Liver (tissue), 8 donors: ENCODE measurements at regions not wholly inside any gene's neighbourhood (a gene's known extent, or its start where the extent isn't known, plus 50 kb on each side); places are given as distances from the start of the nearest gene placed in this dataset.
A peak's percentile ranks its signal among the peaks of the same experiment; 100 is the strongest.

ENCODE experiments used
- DNase-seq: peaks from one replicate; pipeline ENCODE4 v3.0.0-alpha.2; 2017; ENCODE audit warnings: low spot score
- H3K27ac ChIP-seq, 2 donors: one replicate each; pipeline ENCODE4 v1.7.0; 2013; ENCODE audit warnings: inconsistent platforms in 2 of 2, low read length in 2 of 2, control low read depth in 1 of 2, low read depth in 1 of 2, mild to moderate bottlenecking in 1 of 2
- H3K27me3 ChIP-seq, 4 donors: one replicate each; pipeline versions ENCODE4 v1.6.1 to v1.7.0; 2013; ENCODE audit warnings: low read length in 3 of 4, inconsistent platforms in 1 of 4, mild to moderate bottlenecking in 1 of 4, moderate library complexity in 1 of 4; ENCODE audit not compliant: control insufficient read depth in 4 of 4, insufficient read depth in 4 of 4
- H3K36me3 ChIP-seq, 4 donors: one replicate each; pipeline versions ENCODE4 v1.6.1 to v1.7.0; 2013; ENCODE audit warnings: low read length in 3 of 4, mild to moderate bottlenecking in 3 of 4, low read depth in 1 of 4, moderate library complexity in 1 of 4; ENCODE audit not compliant: control insufficient read depth in 4 of 4, insufficient read depth in 3 of 4
- H3K4me1 ChIP-seq, 4 donors: one replicate each; pipeline versions ENCODE4 v1.6.1 to v1.7.0; 2013; ENCODE audit warnings: low read length in 3 of 4, mild to moderate bottlenecking in 3 of 4, moderate library complexity in 1 of 4; ENCODE audit not compliant: control insufficient read depth in 4 of 4, insufficient read depth in 4 of 4
- H3K4me3 ChIP-seq, 3 donors: one replicate each; pipeline versions ENCODE4 v1.6.1 to v1.7.0; 2013; ENCODE audit warnings: low read length in 3 of 3, control low read depth in 1 of 3, low read depth in 1 of 3, mild to moderate bottlenecking in 1 of 3
- H3K9ac ChIP-seq, 2 donors: one replicate each; pipeline ENCODE4 v1.7.0; 2013; ENCODE audit warnings: low read length in 2 of 2, mild to moderate bottlenecking in 2 of 2, moderate library complexity in 2 of 2, control low read depth in 1 of 2, low read depth in 1 of 2
- H3K9me3 ChIP-seq, 4 donors: one replicate each; pipeline versions ENCODE4 v1.6.1 to v1.7.0; 2013; ENCODE audit warnings: low read length in 3 of 4; ENCODE audit not compliant: control insufficient read depth in 4 of 4
- CTCF ChIP-seq: fragments of 150-350 bp; IDR thresholded peaks from 2 replicates; pipeline ENCODE4 v1.5.1; 2017; ENCODE audit warnings: improper control_type of control experiment, low read depth, low read length; ENCODE audit not compliant: missing input control
- FOXA1 ChIP-seq: IDR thresholded peaks from 2 replicates; pipeline ENCODE4 v1.6.1; 2016; ENCODE audit warnings: antibody characterized with exemption
- FOXA2 ChIP-seq: IDR thresholded peaks from 2 replicates; pipeline ENCODE4 v1.6.1; 2016; ENCODE audit warnings: antibody characterized with exemption
- HNF4G ChIP-seq: IDR thresholded peaks from 2 replicates; pipeline ENCODE4 v1.6.1; 2016; ENCODE audit warnings: antibody characterized with exemption
- JUND ChIP-seq, 2 donors: IDR thresholded peaks; 2 replicates each; pipeline ENCODE4 v1.6.1; 2016; ENCODE audit warnings: antibody characterized with exemption in 2 of 2
- NR2F2 ChIP-seq: IDR thresholded peaks from 2 replicates; pipeline ENCODE4 v1.6.1; 2016; ENCODE audit warnings: antibody characterized with exemption
- RAD21 ChIP-seq, 2 donors: IDR thresholded peaks; 2 replicates each; pipeline ENCODE4 v1.6.1; 2016; ENCODE audit warnings: antibody characterized with exemption in 2 of 2, mild to moderate bottlenecking in 2 of 2
- SP1 ChIP-seq: IDR thresholded peaks from 2 replicates; pipeline ENCODE4 v1.6.1; 2018; ENCODE audit warnings: antibody characterized with exemption, mild to moderate bottlenecking
- YY1 ChIP-seq: IDR thresholded peaks from 2 replicates; pipeline ENCODE4 v1.6.1; 2016; ENCODE audit warnings: antibody characterized with exemption, mild to moderate bottlenecking
- WGBS: extraction: QIAGEN DNeasy Blood & Tissue Kit; methylation state at CpG from one replicate; pipeline ENCODE4 v1.1.7; 2013; 5-methylcytosine and 5-hydroxymethylcytosine counted together
- TF ChIP-seq, protein P1 (sequence below): IDR thresholded peaks from 2 replicates; pipeline ENCODE4 v1.6.1; 2016; ENCODE audit warnings: antibody characterized with exemption
- donor health status: healthy.
- donor health status: healthy.
- donor health status: healthy.
- donor health status: healthy.
- donor health status: healthy.

GRCh38 chr9:111731928-111732327 is 62.8 kb downstream of the SHOC1 start:
- Histone ChIP-seq H3K27me3 (no peaks in the 10 kb centered on the region), H3K36me3 (no peaks in the 10 kb centered on the region), H3K4me1 (no peaks in the 10 kb centered on the region), H3K9me3 (no peaks in the 10 kb centered on the region), H3K9ac (no peak overlapping the region), H3K27ac (no peak overlapping the region), H3K4me3 (no peak overlapping the region)
- TF ChIP-seq, protein P1, sequence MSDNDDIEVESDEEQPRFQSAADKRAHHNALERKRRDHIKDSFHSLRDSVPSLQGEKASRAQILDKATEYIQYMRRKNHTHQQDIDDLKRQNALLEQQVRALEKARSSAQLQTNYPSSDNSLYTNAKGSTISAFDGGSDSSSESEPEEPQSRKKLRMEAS: no peak
- no peak for TF ChIP-seq JUND (IDR thresholded peaks at IDR 0.05)
- TF ChIP-seq FOXA2: no peak
- TF ChIP-seq HNF4G: no peak
- TF ChIP-seq YY1: no peak
- no peak for TF ChIP-seq SP1
- no peak for TF ChIP-seq RAD21 (IDR thresholded peaks at IDR 0.05)
- DNase-seq: no peak

- TF ChIP-seq CTCF (no peak), NR2F2 (peak; percentile 74)
- Histone ChIP-seq H3K27me3 (no peaks in the 10 kb centered on the region), H3K4me3 (no peak overlapping the region), H3K36me3 (no peaks in the 10 kb centered on the region), H3K27ac (no peak overlapping the region), H3K9ac (no peak overlapping the region), H3K9me3 (no peaks in the 10 kb centered on the region), H3K4me1 (no peaks in the 10 kb centered on the region)
- 92% methylated on average over 3 of the region's 3 CpGs for WGBS
- DNase-seq: no peak
Measured at GRCh38 chr9:111730937-111731567, 63.7 kb downstream of the SHOC1 start.

- Histone ChIP-seq H3K4me1 (no peaks in the 10 kb centered on the region), H3K9ac (no peak overlapping the region), H3K36me3 (no peaks in the 10 kb centered on the region), H3K4me3 (no peak overlapping the region), H3K9me3 (no peaks in the 10 kb centered on the region), H3K27ac (no peak overlapping the region), H3K27me3 (no peaks in the 10 kb centered on the region)
- TF ChIP-seq JUND (IDR thresholded peaks at IDR 0.05) (no peak), FOXA1 (no peak), HNF4G (no peak), SP1 (no peak), CTCF (no peak)
- 91% methylated on average over 2 of the region's 2 CpGs for WGBS
- no peak for DNase-seq
Measured at GRCh38 chr9:111728617-111729366, 65.9 kb downstream of the SHOC1 start.
